AG09319 (cell line): ENCODE measurements at regions not wholly inside any gene's neighbourhood (a gene's known extent, or its start where the extent isn't known, plus 50 kb on each side); places are given as distances from the start of the nearest gene placed in this dataset.
"Not testable (repeated sequence)": the region's sequence is repeated elsewhere in the genome, so short reads cannot be mapped to it uniquely, and the experiment has no call there.

Experiments used
- DNase-seq: peaks from one replicate; pipeline ENCODE4 v3.0.0-alpha.2; 2010; ENCODE audit warnings: low read depth; ENCODE audit errors: extremely low read depth
- TF ChIP-seq, protein P1 (sequence below): IDR thresholded peaks from 2 replicates; pipeline ENCODE4 v1.5.1; 2011; ENCODE audit warnings: low read depth, mild to moderate bottlenecking, inconsistent platforms, low read length, moderate library complexity

DNA sequence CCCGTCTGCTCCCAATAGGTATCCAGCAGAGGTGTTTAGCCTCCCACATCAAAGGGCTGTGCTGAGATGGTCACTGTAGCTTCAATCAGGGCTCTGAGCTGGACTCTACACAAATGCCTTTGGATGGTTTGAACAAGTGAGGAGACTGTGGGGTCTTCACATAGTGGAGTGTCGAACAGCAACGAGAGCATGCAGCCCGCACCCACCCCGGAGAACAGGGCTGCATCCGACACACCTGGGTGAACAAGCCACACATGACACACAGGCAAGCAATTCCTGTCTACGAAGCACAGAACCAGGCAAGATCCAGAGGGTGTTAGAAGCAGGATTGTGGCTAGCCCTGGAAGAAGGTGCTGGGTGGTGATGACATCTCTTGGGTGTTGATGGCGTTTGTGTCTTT is 58.0 kb upstream of the FGF3 start:
- TF ChIP-seq, protein P1, sequence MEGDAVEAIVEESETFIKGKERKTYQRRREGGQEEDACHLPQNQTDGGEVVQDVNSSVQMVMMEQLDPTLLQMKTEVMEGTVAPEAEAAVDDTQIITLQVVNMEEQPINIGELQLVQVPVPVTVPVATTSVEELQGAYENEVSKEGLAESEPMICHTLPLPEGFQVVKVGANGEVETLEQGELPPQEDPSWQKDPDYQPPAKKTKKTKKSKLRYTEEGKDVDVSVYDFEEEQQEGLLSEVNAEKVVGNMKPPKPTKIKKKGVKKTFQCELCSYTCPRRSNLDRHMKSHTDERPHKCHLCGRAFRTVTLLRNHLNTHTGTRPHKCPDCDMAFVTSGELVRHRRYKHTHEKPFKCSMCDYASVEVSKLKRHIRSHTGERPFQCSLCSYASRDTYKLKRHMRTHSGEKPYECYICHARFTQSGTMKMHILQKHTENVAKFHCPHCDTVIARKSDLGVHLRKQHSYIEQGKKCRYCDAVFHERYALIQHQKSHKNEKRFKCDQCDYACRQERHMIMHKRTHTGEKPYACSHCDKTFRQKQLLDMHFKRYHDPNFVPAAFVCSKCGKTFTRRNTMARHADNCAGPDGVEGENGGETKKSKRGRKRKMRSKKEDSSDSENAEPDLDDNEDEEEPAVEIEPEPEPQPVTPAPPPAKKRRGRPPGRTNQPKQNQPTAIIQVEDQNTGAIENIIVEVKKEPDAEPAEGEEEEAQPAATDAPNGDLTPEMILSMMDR, result no peak
- DNase-seq, result no peak

- DNase-seq, result not testable (repeated sequence)
Measured at GRCh38 chr11:69877704-69878103, 58.5 kb upstream of the FGF3 start.

GRCh38 chr11:69878144-69878883 is 59.1 kb upstream of the FGF3 start:
- TF ChIP-seq, protein P1, result no peak
- no peak for DNase-seq

DNA sequence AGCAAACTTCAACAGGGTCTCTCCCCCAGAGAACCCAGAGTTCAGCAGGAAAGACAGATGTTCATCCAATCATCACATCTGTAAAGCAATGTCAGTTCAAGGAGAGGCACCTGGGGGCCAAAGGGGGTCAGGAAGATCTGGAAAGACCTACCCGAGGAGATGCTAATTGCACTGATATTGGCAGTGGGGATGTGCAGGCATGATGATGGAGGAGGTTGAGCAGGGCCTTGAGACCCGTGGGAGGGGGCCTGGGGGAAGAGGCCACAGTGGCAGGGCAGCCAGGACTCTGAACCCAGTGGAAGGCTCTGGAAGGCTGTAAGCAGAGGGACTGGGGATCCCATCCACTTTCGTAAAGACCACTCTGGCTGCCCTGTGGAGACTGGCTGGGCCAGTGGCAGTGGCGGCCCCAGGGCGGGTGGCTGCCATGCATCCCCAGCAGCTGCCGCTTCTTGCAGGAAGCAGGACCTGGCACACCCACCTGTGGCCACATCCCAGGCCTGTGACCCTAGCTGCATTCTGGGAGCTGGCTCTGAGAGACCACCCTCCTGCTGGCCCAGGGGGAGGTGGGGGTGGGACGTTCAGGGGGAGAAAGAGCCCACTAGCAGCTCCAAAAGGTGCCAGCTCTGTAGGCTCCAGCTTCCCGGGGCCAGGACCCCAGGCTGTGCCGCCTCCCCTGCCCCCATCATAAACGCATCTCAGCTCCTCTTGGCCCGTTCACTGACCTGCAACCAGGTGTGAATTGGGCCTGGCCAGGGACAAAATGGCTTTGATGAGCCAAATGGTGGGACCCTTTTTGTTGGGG is 59.9 kb upstream of the FGF3 start:
- no peak for DNase-seq
- TF ChIP-seq, protein P1, result no peak

GRCh38 chr11:69879729-69880005 is 60.5 kb upstream of the FGF3 start:
- no peak for DNase-seq
- TF ChIP-seq, protein P1, result no peak

- TF ChIP-seq, protein P1, result no peak
- no peak for DNase-seq
Measured at GRCh38 chr11:69880041-69880825, 61.0 kb upstream of the FGF3 start.

- DNase-seq, result no peak
- TF ChIP-seq, protein P1, result no peak
Measured at GRCh38 chr11:69880826-69881445, 61.7 kb upstream of the FGF3 start.
